Thymus (tissue), 11 donors: ENCODE measurements at regions not wholly inside any gene's neighbourhood (a gene's known extent, or its start where the extent isn't known, plus 50 kb on each side); places are given as distances from the start of the nearest gene placed in this dataset.

Experiments used
- DNase-seq, 9 donors: peaks; one replicate each; pipeline ENCODE4 v3.0.0-alpha.2; 2013; ENCODE audit warnings: low spot score in 9 of 9, low read depth in 6 of 9, missing footprints in 1 of 9
- H3K27ac ChIP-seq, 2 donors: one replicate each; pipeline ENCODE4 v1.5.1; 2013; ENCODE audit warnings: control low read depth in 1 of 2, low read depth in 1 of 2, low read length in 1 of 2, mild to moderate bottlenecking in 1 of 2, moderate library complexity in 1 of 2
- H3K27me3 ChIP-seq, 2 donors: one replicate each; pipeline ENCODE4 v1.5.1; 2013; ENCODE audit warnings: low read length in 1 of 2; ENCODE audit not compliant: control insufficient read depth in 2 of 2, insufficient read depth in 1 of 2
- H3K36me3 ChIP-seq, 2 donors: one replicate each; pipeline ENCODE4 v1.5.1; 2013; ENCODE audit warnings: low read length in 1 of 2, mild to moderate bottlenecking in 1 of 2, moderate library complexity in 1 of 2; ENCODE audit not compliant: control insufficient read depth in 2 of 2, insufficient read depth in 2 of 2
- H3K4me1 ChIP-seq, 2 donors: one replicate each; pipeline ENCODE4 v1.5.1; 2013; ENCODE audit warnings: low read length in 2 of 2; ENCODE audit not compliant: control insufficient read depth in 2 of 2, insufficient read depth in 2 of 2
- H3K4me3 ChIP-seq, 2 donors: one replicate each; pipeline ENCODE4 v1.5.1; 2013; ENCODE audit warnings: low read length in 2 of 2, control low read depth in 1 of 2, mild to moderate bottlenecking in 1 of 2
- H3K9me3 ChIP-seq, 2 donors: one replicate each; pipeline ENCODE4 v1.5.1; 2013; ENCODE audit warnings: low read length in 1 of 2, mild to moderate bottlenecking in 1 of 2; ENCODE audit not compliant: control insufficient read depth in 2 of 2, insufficient read depth in 1 of 2
- WGBS: extraction: QIAGEN DNeasy Blood & Tissue Kit; methylation state at CpG from one replicate; pipeline ENCODE4 v1.1.7; 2013; 5-methylcytosine and 5-hydroxymethylcytosine counted together
- donor health status: healthy.

DNA sequence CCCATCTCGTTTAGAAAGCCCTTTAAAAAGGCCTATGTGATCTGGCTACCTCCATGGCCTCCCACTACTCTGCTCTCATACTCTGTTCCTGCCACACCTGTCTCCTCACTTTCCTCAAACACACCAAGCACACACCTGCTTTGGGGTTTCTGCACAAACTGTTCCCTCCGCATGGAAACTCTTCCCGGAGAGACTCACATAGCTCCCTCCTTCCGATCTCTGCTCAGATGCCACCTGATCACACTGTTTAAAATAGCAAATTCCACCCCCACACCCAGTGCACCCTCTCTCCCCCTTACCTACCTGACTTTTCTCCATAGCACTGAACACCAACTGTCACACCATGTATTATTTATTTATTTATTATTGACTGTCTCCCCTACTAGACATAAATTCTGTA, 84.0 kb upstream of the NR4A3 start:
- no peaks in the 10 kb centered on the region for H3K27me3 ChIP-seq
- no peak overlapping the region for H3K4me3 ChIP-seq
- no peak for DNase-seq
- no peak overlapping the region for H3K27ac ChIP-seq
- H3K36me3 ChIP-seq, result no peaks in the 10 kb centered on the region
- WGBS, result 98% methylated on average over 4 of the region's 4 CpGs
- H3K4me1 ChIP-seq, result no peaks in the 10 kb centered on the region
- no peaks in the 10 kb centered on the region for H3K9me3 ChIP-seq

DNA sequence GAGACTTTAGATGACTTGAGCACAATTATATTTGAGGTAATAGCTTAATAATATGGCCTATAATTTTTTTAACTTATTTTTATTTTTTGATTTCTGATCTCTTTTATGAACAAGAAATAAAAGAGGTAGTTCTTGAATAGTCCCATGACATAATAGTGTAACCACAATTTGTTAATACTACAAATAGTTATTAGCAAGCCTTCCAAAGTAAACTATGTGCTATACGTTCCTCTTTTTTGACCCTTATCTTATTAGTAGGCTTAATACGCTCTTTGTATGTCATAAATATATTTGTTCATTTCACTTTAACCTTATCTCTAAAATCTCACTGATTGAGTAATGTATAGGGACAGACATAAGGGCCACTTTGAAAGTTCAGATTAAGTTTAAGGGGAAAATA, 78.7 kb upstream of the NR4A3 start:
- no peak overlapping the region for H3K27ac ChIP-seq
- no peaks in the 10 kb centered on the region for H3K9me3 ChIP-seq
- H3K36me3 ChIP-seq, result no peaks in the 10 kb centered on the region
- DNase-seq, result no peak
- H3K4me3 ChIP-seq, result no peak overlapping the region
- WGBS, result 97% methylated on average over 2 of the region's 2 CpGs
- H3K27me3 ChIP-seq, result no peaks in the 10 kb centered on the region
- no peaks in the 10 kb centered on the region for H3K4me1 ChIP-seq

DNA sequence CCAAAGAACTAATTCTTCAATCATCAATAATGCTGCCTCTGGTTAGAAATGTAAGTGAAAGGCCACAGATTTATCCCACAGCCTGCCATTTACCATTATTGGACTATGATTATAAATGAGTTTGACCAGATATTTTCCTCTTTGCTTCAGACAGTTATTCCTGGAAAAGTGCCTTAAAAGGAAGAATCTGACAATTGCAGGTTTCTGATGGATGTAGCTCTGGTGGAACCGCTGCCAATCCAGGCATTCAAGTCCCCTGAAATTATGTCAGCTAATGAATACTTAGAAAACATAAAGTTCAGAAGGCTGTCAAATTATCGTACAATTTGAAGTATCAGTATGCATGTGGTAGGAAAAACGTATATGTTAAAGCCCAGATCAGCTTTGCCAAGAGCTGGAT, 78.2 kb upstream of the NR4A3 start:
- H3K36me3 ChIP-seq, result no peaks in the 10 kb centered on the region
- no peak for DNase-seq
- no peak overlapping the region for H3K27ac ChIP-seq
- H3K9me3 ChIP-seq, result no peaks in the 10 kb centered on the region
- 97% methylated on average over 3 of the region's 3 CpGs for WGBS
- no peaks in the 10 kb centered on the region for H3K27me3 ChIP-seq
- no peaks in the 10 kb centered on the region for H3K4me1 ChIP-seq
- H3K4me3 ChIP-seq, result no peak overlapping the region

DNA sequence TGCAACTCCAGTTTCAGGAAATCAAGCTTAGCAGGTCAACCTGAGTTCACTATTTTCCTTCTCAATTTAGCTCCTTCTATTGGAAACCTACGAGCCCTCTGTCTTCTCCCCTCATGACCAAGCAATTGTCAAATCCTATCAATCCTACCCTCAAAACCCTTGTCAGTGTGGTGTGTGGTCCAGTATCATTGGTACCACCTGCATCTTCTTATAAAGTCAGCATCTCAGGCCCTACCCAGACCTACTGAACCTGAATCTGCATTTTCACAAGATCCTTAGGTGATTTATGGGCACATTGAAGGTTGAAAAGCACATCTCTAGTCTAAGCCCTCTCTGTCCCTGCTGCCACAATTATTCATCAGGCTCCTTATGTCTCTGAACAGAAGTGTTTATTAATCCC, 77.6 kb upstream of the NR4A3 start:
- Histone ChIP-seq H3K36me3 (no peaks in the 10 kb centered on the region), H3K4me3 (no peak overlapping the region), H3K27me3 (no peaks in the 10 kb centered on the region), H3K9me3 (no peaks in the 10 kb centered on the region), H3K27ac (no peak overlapping the region), H3K4me1 (no peaks in the 10 kb centered on the region)
- WGBS, result 92% methylated on average over 1 of the region's 1 CpG
- no peak for DNase-seq

DNA sequence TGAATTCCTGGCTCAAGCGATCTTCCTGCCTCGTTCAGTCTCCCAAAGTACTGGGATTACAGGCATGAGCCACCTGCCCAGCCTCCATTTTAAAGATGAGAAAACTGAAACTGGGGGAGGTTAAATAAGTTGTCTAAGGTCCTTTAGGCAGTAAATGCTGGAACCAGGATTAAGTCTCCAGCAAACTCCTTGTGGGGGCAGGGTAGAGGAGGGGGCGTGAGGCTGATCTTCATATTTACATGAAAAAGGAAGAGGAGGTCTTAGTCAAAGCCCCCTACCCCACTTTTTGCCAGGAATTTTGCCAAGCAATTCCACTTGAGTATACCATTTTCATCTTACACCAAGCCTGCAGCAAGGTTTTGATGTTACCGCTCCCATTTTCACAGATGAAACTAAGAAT, 76.6 kb upstream of the NR4A3 start:
- no peak overlapping the region for H3K4me3 ChIP-seq
- no peak for DNase-seq
- no peaks in the 10 kb centered on the region for H3K9me3 ChIP-seq
- no peaks in the 10 kb centered on the region for H3K36me3 ChIP-seq
- H3K27ac ChIP-seq, result no peak overlapping the region
- 97% methylated on average over 4 of the region's 4 CpGs for WGBS
- no peaks in the 10 kb centered on the region for H3K27me3 ChIP-seq
- no peaks in the 10 kb centered on the region for H3K4me1 ChIP-seq

DNA sequence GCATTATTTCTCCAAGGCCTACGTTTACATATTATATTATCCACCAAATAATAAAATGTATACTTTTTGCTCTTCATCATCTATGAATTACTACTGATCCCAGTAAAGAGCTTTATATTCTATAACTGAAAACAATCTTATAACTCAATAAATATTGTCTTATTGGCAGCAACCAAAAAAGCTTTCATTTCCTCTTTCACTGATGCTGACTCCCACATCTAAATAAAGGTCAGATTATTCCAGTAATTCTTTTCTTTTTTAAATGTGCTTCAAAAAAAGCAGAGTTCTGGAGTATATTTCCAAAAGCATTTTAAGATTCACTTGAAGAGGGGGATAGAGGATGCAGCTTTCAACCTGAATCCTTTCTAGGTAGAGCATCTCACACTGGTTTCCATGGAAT, 75.3 kb upstream of the NR4A3 start:
- Histone ChIP-seq H3K4me1 (no peaks in the 10 kb centered on the region), H3K27me3 (no peaks in the 10 kb centered on the region), H3K27ac (no peak overlapping the region), H3K4me3 (no peak overlapping the region), H3K9me3 (no peaks in the 10 kb centered on the region), H3K36me3 (no peaks in the 10 kb centered on the region)
- WGBS, result 93% methylated on average over 1 of the region's 1 CpG
- no peak for DNase-seq

DNA sequence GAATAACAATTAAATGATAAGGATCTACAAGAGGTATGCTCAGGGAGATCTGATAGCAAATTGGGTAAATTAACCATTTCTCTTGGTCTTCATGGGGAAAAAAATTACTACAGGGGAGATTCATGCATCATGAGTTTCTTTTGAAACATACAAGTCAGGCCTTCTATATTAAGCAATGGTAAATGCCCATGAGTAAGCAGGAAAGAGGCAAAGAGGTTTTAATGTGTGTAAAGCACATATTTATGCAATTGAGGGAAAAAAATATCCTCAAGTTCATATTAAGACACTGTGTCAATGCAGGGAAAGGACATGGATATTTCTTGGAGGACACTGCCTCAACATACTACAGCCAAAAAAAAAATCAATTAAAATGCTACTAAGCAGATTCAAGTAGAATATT, 73.4 kb upstream of the NR4A3 start:
- Histone ChIP-seq H3K27ac (no peak overlapping the region), H3K4me1 (no peaks in the 10 kb centered on the region), H3K36me3 (no peaks in the 10 kb centered on the region), H3K4me3 (no peak overlapping the region), H3K27me3 (no peaks in the 10 kb centered on the region), H3K9me3 (no peaks in the 10 kb centered on the region)
- no peak for DNase-seq

DNA sequence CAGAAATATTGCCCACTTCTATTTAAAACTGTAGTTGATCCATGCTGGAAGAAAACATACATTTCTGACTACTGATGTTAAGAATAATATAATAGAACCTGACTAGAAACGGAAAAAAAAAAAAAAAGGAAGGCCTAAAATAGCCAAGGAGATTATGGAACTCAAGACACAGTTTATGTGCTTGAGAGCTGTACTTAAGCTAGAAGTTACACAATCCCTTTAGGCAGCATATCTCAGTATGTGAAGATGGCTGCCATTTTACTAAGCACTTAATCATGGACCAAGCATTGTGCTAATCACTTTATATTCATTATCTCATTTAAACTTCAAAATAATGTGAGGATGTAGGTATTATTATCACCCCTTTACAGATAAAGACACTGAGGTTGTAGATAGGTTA, 73.0 kb upstream of the NR4A3 start:
- DNase-seq, result no peak
- WGBS, result 78% methylated on average over 1 of the region's 1 CpG
- no peak overlapping the region for H3K4me3 ChIP-seq
- H3K4me1 ChIP-seq, result no peaks in the 10 kb centered on the region
- H3K27ac ChIP-seq, result no peak overlapping the region
- no peaks in the 10 kb centered on the region for H3K9me3 ChIP-seq
- H3K27me3 ChIP-seq, result no peaks in the 10 kb centered on the region
- H3K36me3 ChIP-seq, result no peaks in the 10 kb centered on the region

DNA sequence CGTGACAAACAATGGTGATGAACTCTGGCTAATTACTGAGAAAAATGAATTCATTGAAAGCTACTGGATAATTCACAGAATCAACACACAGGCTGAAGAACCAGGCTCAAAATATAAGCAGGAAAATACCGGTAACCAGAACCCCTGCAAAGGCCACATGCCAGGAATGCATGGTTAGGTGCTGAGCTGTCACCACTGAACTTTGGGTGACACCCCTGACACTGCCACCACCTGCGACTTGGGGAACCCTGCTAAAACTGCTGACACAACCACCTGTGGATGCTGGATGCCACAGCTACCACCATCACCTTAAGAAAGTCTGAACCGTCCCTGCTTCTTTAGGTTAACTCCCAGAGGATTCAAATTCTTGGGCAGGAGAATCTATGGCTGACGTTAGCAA, 72.0 kb upstream of the NR4A3 start:
- Histone ChIP-seq H3K4me3 (no peak overlapping the region), H3K36me3 (no peaks in the 10 kb centered on the region), H3K27ac (no peak overlapping the region), H3K9me3 (no peaks in the 10 kb centered on the region), H3K27me3 (no peaks in the 10 kb centered on the region), H3K4me1 (no peaks in the 10 kb centered on the region)
- 93% methylated on average over 5 of the region's 5 CpGs for WGBS
- no peak for DNase-seq

DNA sequence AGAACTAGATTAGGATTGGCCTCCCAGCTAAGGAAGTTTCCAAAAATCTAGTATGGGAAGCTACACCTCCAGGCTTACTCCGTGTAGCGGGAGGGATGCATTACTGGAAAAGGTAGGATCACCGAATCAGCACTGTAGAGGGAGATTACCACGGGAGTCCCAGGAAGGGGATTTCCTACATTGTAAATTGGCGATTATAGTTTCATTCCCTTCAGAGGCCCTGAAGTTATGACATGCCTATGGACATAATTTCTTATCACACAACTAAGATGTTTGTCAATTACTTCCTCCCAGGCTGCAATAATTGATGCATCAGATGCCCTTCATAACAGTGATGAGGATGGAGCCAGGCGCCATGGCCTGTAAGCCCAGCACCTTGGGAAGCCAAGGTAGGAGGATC, 71.2 kb upstream of the NR4A3 start:
- H3K27me3 ChIP-seq, result no peaks in the 10 kb centered on the region
- H3K27ac ChIP-seq, result no peak overlapping the region
- no peak for DNase-seq
- no peak overlapping the region for H3K4me3 ChIP-seq
- no peaks in the 10 kb centered on the region for H3K9me3 ChIP-seq
- WGBS, result 97% methylated on average over 6 of the region's 6 CpGs
- no peaks in the 10 kb centered on the region for H3K36me3 ChIP-seq
- no peaks in the 10 kb centered on the region for H3K4me1 ChIP-seq
